MM.1S (cell line): ENCODE measurements at regions not wholly inside any gene's neighbourhood (a gene's known extent, or its start where the extent isn't known, plus 50 kb on each side); places are given as distances from the start of the nearest gene placed in this dataset.

Experiments
- DNase-seq: peaks from one replicate; pipeline ENCODE4 v3.0.0-alpha.2; 2015
- H2AFZ ChIP-seq: fragments of 300-600 bp; sonication (generic); 2 replicates; pipeline ENCODE4 v1.6.0; 2016; ENCODE audit warnings: antibody characterized with exemption, low read length
- H3F3A ChIP-seq: fragments of 300-600 bp; sonication (generic); 2 replicates; pipeline ENCODE4 v1.6.1; 2016; ENCODE audit warnings: mild to moderate bottlenecking, antibody characterized with exemption, low read length, moderate library complexity, mixed read lengths; ENCODE audit not compliant: insufficient read depth
- H3K27ac ChIP-seq: fragments of 300-600 bp; sonication (generic); 2 replicates; pipeline ENCODE4 v1.5.1; 2016; ENCODE audit warnings: mild to moderate bottlenecking, low read length
- H3K27me3 ChIP-seq: fragments of 300-600 bp; sonication (generic); replicated peaks from 2 replicates; pipeline ENCODE4 v1.6.0; 2016; ENCODE audit warnings: low read length; ENCODE audit not compliant: insufficient read depth
- H3K36me3 ChIP-seq: fragments of 300-600 bp; sonication (generic); replicated peaks from 2 replicates; pipeline ENCODE4 v1.6.1; 2016; ENCODE audit warnings: mild to moderate bottlenecking, low read length, mixed read lengths; ENCODE audit not compliant: insufficient read depth
- H3K4me1 ChIP-seq: fragments of 300-600 bp; sonication (generic); 2 replicates; pipeline ENCODE4 v1.6.1; 2016; ENCODE audit warnings: low read length, mixed read lengths
- H3K4me2 ChIP-seq: fragments of 300-600 bp; sonication (generic); 2 replicates; pipeline ENCODE4 v1.6.0; 2016; ENCODE audit warnings: low read depth, low read length
- H3K4me3 ChIP-seq: fragments of 300-600 bp; sonication (generic); 2 replicates; pipeline ENCODE4 v1.5.1; 2016; ENCODE audit warnings: low read length, mixed read lengths
- H3K79me2 ChIP-seq: fragments of 300-600 bp; sonication (generic); 2 replicates; pipeline ENCODE4 v1.6.1; 2016; ENCODE audit warnings: mixed run types, low read length, mixed read lengths
- H3K9ac ChIP-seq: fragments of 300-600 bp; sonication (generic); 2 replicates; pipeline ENCODE4 v1.6.1; 2016; ENCODE audit warnings: low read length, mixed read lengths
- H3K9me2 ChIP-seq: fragments of 300-600 bp; sonication (generic); replicated peaks from 2 replicates; pipeline ENCODE4 v1.6.1; 2016; ENCODE audit warnings: mild to moderate bottlenecking, low read length, mixed read lengths; ENCODE audit not compliant: insufficient read depth
- H3K9me3 ChIP-seq: fragments of 300-600 bp; sonication (generic); replicated peaks from 2 replicates; pipeline ENCODE4 v1.6.1; 2016; ENCODE audit warnings: mild to moderate bottlenecking, low read length, mixed read lengths; ENCODE audit not compliant: insufficient read depth
- H4K20me1 ChIP-seq: fragments of 300-600 bp; sonication (generic); 2 replicates; pipeline ENCODE4 v1.6.1; 2016; ENCODE audit warnings: mild to moderate bottlenecking, low read length, moderate library complexity, mixed read lengths; ENCODE audit not compliant: insufficient read depth
- EZH2 ChIP-seq: fragments of 300-600 bp; sonication (generic); optimal IDR thresholded peaks from 2 replicates; pipeline ENCODE3; 2017; ENCODE audit warnings: low read depth, mild to moderate bottlenecking, antibody characterized with exemption, low read length, mixed read lengths
- EZH2phosphoT487 ChIP-seq: fragments of 300-600 bp; sonication (generic); IDR thresholded peaks from 2 replicates; pipeline ENCODE4 v1.6.1; 2018; ENCODE audit warnings: antibody characterized with exemption, low read length
- TF ChIP-seq, protein P1 (sequence below): fragments of 300-600 bp; sonication (generic); IDR thresholded peaks from 2 replicates; pipeline ENCODE4 v1.5.1; 2016; ENCODE audit warnings: antibody characterized with exemption, low read length, mixed read lengths

DNA sequence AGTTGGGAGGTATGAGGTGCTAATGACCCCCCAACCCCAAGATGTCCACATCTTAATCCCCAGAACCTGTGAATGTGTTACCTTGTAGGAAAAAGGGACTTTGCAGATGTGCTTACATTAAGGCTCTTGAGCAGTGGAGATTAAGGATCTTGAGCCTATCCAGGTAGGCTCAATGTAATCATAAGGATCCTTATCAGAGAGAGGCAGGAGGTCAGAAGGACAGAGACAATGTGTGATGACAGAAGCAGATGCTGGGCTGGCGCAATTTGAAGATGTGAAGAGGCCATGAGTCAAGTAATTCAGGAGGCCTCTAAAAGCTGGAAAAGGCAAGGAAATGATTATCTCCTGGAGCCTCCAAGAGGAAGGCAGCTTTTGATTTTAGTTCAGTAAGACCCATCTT, 90.4 kb upstream of the MAX start:
- H3K9me2 ChIP-seq, result no peaks in the 10 kb centered on the region
- no peak overlapping the region for H3K4me3 ChIP-seq
- no peak overlapping the region for H3K9ac ChIP-seq
- no peaks in the 10 kb centered on the region for H3K9me3 ChIP-seq
- H4K20me1 ChIP-seq, result no peaks in the 10 kb centered on the region
- no peak overlapping the region for H2AFZ ChIP-seq
- H3K4me2 ChIP-seq, result no peak overlapping the region
- H3K36me3 ChIP-seq, result no peaks in the 10 kb centered on the region
- no peaks in the 10 kb centered on the region for H3K79me2 ChIP-seq
- no peaks in the 10 kb centered on the region for H3F3A ChIP-seq
- peaks cover 8% of the 10 kb centered on the region for H3K27me3 ChIP-seq
- H3K27ac ChIP-seq, result no peak overlapping the region
- no peak for DNase-seq
- TF ChIP-seq, protein P1, sequence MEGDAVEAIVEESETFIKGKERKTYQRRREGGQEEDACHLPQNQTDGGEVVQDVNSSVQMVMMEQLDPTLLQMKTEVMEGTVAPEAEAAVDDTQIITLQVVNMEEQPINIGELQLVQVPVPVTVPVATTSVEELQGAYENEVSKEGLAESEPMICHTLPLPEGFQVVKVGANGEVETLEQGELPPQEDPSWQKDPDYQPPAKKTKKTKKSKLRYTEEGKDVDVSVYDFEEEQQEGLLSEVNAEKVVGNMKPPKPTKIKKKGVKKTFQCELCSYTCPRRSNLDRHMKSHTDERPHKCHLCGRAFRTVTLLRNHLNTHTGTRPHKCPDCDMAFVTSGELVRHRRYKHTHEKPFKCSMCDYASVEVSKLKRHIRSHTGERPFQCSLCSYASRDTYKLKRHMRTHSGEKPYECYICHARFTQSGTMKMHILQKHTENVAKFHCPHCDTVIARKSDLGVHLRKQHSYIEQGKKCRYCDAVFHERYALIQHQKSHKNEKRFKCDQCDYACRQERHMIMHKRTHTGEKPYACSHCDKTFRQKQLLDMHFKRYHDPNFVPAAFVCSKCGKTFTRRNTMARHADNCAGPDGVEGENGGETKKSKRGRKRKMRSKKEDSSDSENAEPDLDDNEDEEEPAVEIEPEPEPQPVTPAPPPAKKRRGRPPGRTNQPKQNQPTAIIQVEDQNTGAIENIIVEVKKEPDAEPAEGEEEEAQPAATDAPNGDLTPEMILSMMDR, result no peak
- TF ChIP-seq EZH2phosphoT487, result no peak
- TF ChIP-seq EZH2, result no peak
- peaks cover 20% of the 10 kb centered on the region for H3K4me1 ChIP-seq

DNA sequence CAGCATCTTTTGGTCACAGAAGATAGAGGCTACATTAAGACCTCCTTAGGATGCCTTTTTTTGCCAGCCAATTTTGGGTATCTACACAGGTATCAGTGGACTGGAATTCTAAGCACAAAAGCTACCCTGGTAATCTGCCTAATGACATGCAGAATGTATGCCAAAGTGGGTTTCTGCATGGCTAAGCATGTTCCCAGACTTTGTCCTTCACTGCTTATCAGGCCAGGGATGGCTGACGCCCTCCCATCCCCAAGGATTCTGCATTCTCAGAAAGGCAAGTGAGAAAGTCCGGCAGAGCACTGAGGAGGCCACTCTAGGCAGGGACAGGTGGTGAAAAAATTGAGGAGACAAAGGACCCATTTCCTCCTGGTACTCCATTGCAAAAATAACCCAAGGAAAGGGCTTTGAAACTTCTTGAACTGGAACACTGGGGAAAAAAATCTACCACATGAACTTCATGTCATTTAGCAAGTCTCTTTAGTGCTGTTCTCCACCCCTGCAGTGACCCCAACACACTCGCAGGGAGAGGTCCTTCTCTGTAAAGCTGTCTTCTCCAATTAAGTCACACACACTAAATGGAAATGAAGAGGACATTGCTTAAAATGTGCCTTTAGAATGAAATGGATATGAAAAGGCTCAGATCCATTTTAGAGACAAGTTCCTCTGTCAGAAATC, 91.7 kb upstream of the MAX start:
- H3K79me2 ChIP-seq, result no peaks in the 10 kb centered on the region
- peaks cover 20% of the 10 kb centered on the region for H3K4me1 ChIP-seq
- no peaks in the 10 kb centered on the region for H3F3A ChIP-seq
- H3K36me3 ChIP-seq, result no peaks in the 10 kb centered on the region
- no peaks in the 10 kb centered on the region for H3K9me2 ChIP-seq
- no peaks in the 10 kb centered on the region for H4K20me1 ChIP-seq
- no peak overlapping the region for H3K4me2 ChIP-seq
- peaks cover 8% of the 10 kb centered on the region for H3K27me3 ChIP-seq
- DNase-seq, result no peak
- H2AFZ ChIP-seq, result no peak overlapping the region
- TF ChIP-seq, protein P1, result no peak
- TF ChIP-seq EZH2phosphoT487 (no peak), EZH2 (no peak)
- no peak overlapping the region for H3K4me3 ChIP-seq
- no peak overlapping the region for H3K27ac ChIP-seq
- H3K9ac ChIP-seq, result no peak overlapping the region
- no peaks in the 10 kb centered on the region for H3K9me3 ChIP-seq

DNA sequence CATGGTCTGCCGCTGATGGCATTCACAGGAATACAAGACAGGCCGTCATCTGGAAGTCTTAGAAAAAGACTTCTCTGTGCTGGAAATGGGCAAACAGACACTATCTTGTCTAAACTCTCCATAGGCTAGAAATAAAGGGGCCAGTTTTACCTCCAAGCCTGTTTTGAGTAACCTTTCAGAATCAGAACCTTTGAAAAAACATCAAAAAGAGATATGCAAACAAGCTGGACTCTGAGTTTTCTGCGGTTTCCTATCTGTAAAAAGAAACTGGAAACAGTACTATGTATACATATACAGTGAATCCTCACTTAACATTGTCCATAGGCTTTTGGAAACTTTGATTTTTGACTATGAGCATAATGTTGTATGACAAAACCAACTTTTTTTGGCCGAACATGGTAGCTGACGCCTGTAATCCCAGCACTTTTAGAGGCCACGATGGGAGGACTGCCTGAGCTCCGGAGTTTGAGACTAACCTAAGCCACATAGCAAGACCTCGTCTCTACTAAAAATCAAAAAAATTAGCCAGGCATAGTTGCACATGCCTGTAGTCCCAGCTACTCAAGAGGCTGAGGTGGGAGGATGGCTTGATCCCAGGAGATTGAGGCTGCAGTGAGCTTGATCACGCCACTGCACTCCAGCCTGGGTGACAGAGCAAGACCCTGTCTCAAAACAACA, 92.9 kb upstream of the MAX start:
- H3K4me3 ChIP-seq, result no peak overlapping the region; the same call in 1 of the 2 replicates
- H3K9ac ChIP-seq, result no peak overlapping the region
- peak overlapping the region; percentile 55 for H3K4me2 ChIP-seq
- no peaks in the 10 kb centered on the region for H3K36me3 ChIP-seq
- H3K9me2 ChIP-seq, result no peaks in the 10 kb centered on the region
- peak; percentile 69 for DNase-seq
- peak overlapping the region; percentile 35; the same call in 1 of the 2 replicates for H3K27ac ChIP-seq
- H3K79me2 ChIP-seq, result no peaks in the 10 kb centered on the region
- H3K4me1 ChIP-seq, result peaks cover 20% of the 10 kb centered on the region
- no peaks in the 10 kb centered on the region for H3F3A ChIP-seq
- TF ChIP-seq EZH2phosphoT487, result no peak
- TF ChIP-seq EZH2, result no peak
- TF ChIP-seq, protein P1, result no peak
- no peaks in the 10 kb centered on the region for H3K9me3 ChIP-seq
- H3K27me3 ChIP-seq, result peaks cover 8% of the 10 kb centered on the region
- no peak overlapping the region for H2AFZ ChIP-seq
- no peaks in the 10 kb centered on the region for H4K20me1 ChIP-seq
